ENCODE measurements at regions not wholly inside any gene's neighbourhood (a gene's known extent, or its start where the extent isn't known, plus 50 kb on each side); places are given as distances from the start of the nearest gene placed in this dataset.

- no peak for DNase-seq
Observed at GRCh38 chr5:6806668-6807067, 93.4 kb downstream of the TENT4A start.

GRCh38 chr5:6808462-6808861 is 95.2 kb downstream of the TENT4A start:
- DNase-seq, result no peak

- no peak for DNase-seq
Observed at GRCh38 chr5:6810641-6811405, 97.6 kb downstream of the TENT4A start.

GRCh38 chr5:6812091-6812490 is 98.9 kb downstream of the TENT4A start:
- no peak for DNase-seq

GRCh38 chr5:6812800-6813731 is 99.8 kb downstream of the TENT4A start:
- DNase-seq, result no peak

DNA sequence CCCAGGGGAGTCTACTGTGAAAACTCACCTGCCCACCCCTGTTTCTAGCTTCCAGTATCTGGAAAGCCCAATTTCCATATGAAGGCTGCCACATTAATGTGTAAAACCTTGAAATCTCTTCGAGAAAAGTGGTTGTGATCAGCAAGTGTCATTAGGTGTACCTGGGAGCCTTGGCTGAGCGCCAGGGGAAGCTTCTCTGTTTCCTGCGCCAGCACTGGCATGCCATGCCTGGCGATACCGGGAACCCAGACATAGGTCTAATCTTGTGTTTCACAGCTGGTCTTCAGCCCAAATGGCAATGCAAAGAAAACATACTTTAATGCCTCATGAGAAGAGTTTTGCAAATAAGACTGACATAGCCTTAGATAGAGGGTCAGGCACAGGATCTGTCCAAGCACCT is 101.6 kb downstream of the TENT4A start:
- DNase-seq, result no peak

DNA sequence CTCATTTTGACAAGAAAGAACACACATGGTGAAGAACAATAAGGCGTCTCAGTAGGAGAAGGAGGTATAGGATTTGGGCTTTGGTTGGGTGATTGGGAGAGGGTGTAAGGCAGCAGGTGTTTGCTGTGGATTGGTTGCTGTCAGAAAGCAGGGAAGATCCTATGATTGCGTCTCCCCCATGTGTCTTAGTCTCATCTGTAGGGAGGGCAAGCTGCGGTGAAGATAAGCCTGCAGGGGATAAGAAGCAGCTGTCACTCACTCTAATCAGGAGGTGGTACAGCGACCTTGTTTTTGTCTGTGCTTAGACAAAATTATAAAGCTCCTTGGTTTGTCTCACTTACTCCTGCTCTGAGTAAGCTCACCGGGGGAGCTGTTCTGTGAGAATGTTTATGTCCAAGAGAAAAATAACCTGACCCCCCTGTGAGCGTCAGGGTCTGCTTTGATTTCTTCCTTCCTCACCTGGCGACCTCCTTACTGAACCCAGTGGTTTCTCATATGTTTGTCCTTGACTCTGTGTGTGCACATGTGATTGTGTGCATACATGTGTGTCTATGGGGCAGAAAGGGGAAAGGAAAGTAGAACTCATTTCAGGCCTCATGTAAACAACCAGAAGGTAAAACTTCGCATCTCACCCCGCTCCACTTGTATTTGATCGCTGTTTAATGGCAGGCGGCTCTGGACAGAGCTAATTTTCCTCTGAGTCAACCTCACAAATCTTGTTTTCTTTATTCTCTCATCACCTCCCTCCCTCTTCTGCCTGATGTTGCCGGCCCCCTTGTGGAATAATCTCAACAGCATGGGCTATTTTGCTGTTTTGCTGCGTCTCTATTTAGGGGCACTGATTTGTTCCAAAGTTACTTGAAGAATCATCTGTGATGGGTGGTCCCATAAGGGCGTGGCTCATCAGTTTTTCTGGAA is 105.6 kb downstream of the TENT4A start:
- DNase-seq, result no peak

DNA sequence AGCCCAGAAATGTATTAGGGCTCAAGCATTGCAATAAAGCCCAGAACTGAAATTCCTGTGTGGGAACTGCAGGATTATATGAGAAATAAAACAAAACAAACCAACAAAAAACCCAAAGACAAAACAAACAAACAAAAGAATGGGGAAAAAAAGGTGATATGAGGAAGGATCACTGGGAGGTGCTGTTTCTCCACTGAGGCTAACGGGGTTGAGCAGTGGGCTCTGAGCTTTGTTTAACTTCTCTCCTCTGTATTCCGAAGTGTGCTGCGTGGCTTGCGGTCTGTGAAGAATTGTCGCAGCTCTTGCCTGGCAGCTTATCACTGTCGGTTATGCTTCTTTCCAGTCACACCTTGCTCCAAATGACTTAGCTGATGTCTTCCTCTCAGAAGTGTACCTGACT is 106.3 kb downstream of the TENT4A start:
- DNase-seq, result no peak

GRCh38 chr5:6820851-6821479 is 107.7 kb downstream of the TENT4A start:
- DNase-seq, result peak; percentile 26 to 43

DNA sequence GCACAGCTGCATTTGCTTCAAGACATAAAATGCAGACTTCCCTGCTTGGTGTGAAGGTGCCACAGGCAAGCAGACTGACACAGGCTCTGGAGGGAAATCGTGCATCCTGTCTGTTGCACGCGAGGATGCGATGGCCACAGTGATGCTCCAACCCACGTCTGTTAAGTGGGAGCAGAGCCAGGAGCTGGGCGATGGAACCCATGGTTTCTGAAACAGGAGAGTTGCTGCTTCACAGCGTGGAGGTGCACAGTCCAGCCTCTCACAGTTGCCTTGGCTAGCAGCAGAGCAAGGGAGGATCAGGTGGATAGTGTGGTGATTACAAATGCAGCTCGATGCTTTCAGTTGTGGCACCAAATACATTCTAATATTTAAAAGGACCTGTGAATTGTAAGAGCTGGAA is 108.8 kb downstream of the TENT4A start:
- DNase-seq, result no peak

DNA sequence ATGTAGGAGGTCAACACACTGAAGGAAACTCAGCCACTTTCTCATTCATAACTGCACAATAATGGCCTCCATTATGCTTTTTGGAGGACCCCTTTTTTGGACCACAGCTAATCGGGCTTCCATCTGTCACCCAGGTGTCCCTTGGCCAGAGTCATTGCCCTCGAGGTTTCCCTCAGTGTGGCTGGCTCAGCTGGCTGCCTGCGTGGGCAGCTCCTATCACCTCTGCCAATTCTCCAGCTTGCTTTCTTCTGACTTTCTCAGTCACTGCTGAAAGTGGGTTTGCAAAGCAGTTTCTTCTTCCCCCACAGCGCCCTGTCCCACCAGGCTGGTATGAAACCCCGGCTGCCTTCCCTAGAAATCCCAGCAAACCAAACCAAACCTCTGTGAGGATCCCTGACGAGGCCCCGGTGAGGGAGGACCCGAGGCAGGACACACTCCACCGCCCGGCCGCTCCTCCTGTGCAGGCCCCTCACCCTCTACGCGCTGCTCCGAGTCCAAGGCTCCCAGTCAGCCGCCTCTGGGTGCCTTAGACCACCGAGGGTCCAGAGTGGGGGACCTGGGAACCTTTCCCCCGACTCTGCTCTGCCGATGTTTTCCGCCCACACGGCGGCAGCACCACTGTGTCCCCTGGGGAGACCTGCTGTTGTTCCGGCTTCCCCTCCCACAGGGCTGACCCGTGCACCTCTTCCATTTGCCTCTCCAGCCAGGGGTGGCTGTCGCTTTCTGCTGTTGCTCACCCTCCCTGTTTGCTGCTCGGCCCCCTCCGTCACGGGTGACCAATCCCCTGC is 109.5 kb downstream of the TENT4A start:
- no peak for DNase-seq

GRCh38 chr5:6823996-6824395 is 110.8 kb downstream of the TENT4A start:
- DNase-seq, result no peak

- no peak for DNase-seq
Observed at GRCh38 chr5:6825678-6826244, 112.5 kb downstream of the TENT4A start.

DNA sequence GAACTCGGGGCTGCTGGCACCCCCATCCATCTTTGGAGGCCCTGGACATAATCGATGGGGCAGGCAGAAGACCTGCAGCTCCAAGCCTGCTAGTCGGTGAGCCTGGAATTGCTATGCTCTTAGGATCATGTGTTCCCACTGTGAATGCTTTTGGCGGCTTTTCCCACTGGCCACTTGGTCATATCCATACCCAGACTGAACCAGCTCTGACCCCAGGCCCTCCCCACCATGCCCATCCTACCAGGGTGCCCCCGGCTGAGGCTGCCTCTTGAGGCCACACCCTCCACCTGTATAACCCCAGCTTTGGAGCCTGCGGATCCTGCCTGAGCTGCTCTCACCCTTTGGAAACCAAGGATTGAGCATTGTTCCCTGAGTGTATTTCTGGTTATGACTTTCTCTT is 113.5 kb downstream of the TENT4A start:
- no peak for DNase-seq

DNA sequence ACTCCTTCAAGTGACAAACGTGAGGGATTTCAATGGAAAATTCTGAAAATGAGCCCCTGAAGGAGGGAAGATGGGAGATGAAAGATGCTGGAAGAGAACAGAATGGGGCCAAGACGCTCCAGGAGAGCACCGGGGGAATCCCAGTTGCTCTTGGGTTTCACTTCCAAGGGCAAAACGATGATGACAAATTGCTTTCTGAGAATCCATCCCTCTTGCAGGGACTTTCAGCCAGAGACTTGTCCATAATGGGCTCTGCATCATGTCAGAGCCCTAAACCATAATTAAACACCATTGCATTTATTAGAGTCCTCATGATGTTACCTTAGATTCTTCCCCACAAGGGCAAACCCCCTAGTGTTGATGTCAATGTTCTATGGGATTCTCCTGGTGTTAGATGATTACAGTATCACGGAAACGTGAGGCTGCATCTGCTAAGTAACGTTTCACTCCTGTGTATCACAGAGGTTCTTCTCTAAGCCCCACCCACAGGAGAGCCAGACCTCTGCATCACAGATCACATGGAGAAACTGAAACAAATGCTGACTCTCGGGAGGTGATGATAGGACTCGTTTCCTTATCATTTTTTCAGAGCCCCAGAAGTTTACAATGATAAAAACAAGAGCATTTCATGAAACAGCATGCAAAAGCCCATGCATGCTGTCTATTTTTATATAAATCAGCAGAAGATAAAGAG is 114.4 kb downstream of the TENT4A start:
- peak; percentile 44 to 49 for DNase-seq

GRCh38 chr5:6829150-6829784 is 116.0 kb downstream of the TENT4A start:
- no peak for DNase-seq

DNA sequence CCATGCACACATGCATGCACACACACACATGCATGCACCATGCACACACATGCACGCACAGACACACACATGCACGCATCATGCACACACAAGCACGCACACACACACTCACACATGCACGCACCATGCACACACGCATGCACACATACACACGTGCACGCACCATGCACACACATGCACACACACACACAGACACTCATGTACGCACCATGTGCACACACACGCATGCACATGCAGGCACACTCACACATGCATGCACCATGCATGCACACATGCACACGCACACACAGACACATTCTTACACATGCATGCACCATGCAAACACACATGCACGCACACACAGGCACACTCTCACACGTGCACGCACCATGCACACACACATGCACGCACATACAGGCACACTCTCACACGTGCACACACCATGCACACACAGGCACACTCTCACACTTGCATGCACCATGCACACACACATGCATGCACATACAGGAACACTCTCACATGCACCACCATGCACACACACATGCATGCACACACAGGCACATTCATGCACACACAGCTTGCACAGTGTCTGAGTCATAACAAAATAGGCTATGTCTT is 117.5 kb downstream of the TENT4A start:
- no peak for DNase-seq

- DNase-seq, result no peak
Observed at GRCh38 chr5:6831678-6832671, 118.7 kb downstream of the TENT4A start.
